KMS-11 (cell line): ENCODE measurements at regions not wholly inside any gene's neighbourhood (a gene's known extent, or its start where the extent isn't known, plus 50 kb on each side); places are given as distances from the start of the nearest gene placed in this dataset.

Experiments used
- H2AFZ ChIP-seq: fragments of 200-600 bp; sonication (generic); 2 replicates; pipeline ENCODE4 v1.6.1; 2016; ENCODE audit warnings: antibody characterized with exemption, mixed run types, low read depth
- H3K27ac ChIP-seq: fragments of 200-600 bp; sonication (generic); 2 replicates; pipeline ENCODE4 v1.6.1; 2016; ENCODE audit warnings: mild to moderate bottlenecking, mixed run types
- H3K27me3 ChIP-seq: fragments of 200-600 bp; sonication (generic); 2 replicates; pipeline ENCODE4 v1.6.1; 2017; ENCODE audit warnings: mild to moderate bottlenecking, low read depth, mixed run types, moderate library complexity; ENCODE audit not compliant: insufficient read depth
- H3K36me3 ChIP-seq: fragments of 200-600 bp; sonication (generic); 2 replicates; pipeline ENCODE4 v1.6.1; 2017; ENCODE audit warnings: mild to moderate bottlenecking, mixed run types; ENCODE audit not compliant: insufficient read depth
- H3K4me1 ChIP-seq: fragments of 200-600 bp; sonication (generic); 2 replicates; pipeline ENCODE4 v1.6.1; 2016; ENCODE audit warnings: mild to moderate bottlenecking, low read depth, mixed run types; ENCODE audit not compliant: poor library complexity, severe bottlenecking
- H3K4me2 ChIP-seq: fragments of 200-600 bp; sonication (generic); 2 replicates; pipeline ENCODE4 v1.7.0; 2016; ENCODE audit warnings: mild to moderate bottlenecking, mixed run types
- H3K4me3 ChIP-seq: fragments of 200-600 bp; sonication (generic); IDR thresholded peaks from 2 replicates; pipeline ENCODE4 v1.6.1; 2017; ENCODE audit warnings: low read depth, low read length, mixed read lengths; ENCODE audit not compliant: insufficient read depth
- H3K79me2 ChIP-seq: fragments of 200-600 bp; sonication (generic); 2 replicates; pipeline ENCODE4 v1.6.1; 2016; ENCODE audit warnings: low read depth, mixed run types; ENCODE audit not compliant: insufficient read depth
- H3K9ac ChIP-seq: fragments of 200-600 bp; sonication (generic); 2 replicates; pipeline ENCODE4 v1.6.1; 2016; ENCODE audit warnings: mild to moderate bottlenecking, mixed run types
- H4K20me1 ChIP-seq: fragments of 200-600 bp; sonication (generic); 2 replicates; pipeline ENCODE4 v1.6.1; 2016; ENCODE audit warnings: mild to moderate bottlenecking, mixed run types; ENCODE audit not compliant: insufficient read depth
- CTCF ChIP-seq: fragments of 200-600 bp; sonication (generic); conservative IDR thresholded peaks from 2 replicates; pipeline ENCODE4 v1.6.1; 2017; ENCODE audit warnings: low read depth, mild to moderate bottlenecking, antibody characterized with exemption, low read length, moderate library complexity, mixed read lengths

GRCh38 chr6:49329186-49329585 lies 133.9 kb downstream of the MMUT start:
- H3K27ac ChIP-seq, result no peak overlapping the region
- no peak overlapping the region for H3K4me2 ChIP-seq
- H4K20me1 ChIP-seq, result no peaks in the 10 kb centered on the region
- no peaks in the 10 kb centered on the region for H3K79me2 ChIP-seq
- H3K9ac ChIP-seq, result no peak overlapping the region
- H3K27me3 ChIP-seq, result no peaks in the 10 kb centered on the region
- no peak overlapping the region for H2AFZ ChIP-seq
- H3K4me3 ChIP-seq, result no peak overlapping the region
- H3K4me1 ChIP-seq, result no peaks in the 10 kb centered on the region
- no peak for TF ChIP-seq CTCF
- H3K36me3 ChIP-seq, result no peaks in the 10 kb centered on the region

GRCh38 chr6:49328051-49328744 lies 134.9 kb downstream of the MMUT start:
- H3K4me1 ChIP-seq, result no peaks in the 10 kb centered on the region
- no peak overlapping the region for H3K4me3 ChIP-seq
- H3K4me2 ChIP-seq, result no peak overlapping the region
- TF ChIP-seq CTCF, result no peak
- H3K36me3 ChIP-seq, result no peaks in the 10 kb centered on the region
- no peaks in the 10 kb centered on the region for H3K79me2 ChIP-seq
- no peak overlapping the region for H3K9ac ChIP-seq
- no peaks in the 10 kb centered on the region for H3K27me3 ChIP-seq
- no peak overlapping the region for H2AFZ ChIP-seq
- H3K27ac ChIP-seq, result no peak overlapping the region
- H4K20me1 ChIP-seq, result no peaks in the 10 kb centered on the region

- TF ChIP-seq CTCF, result no peak
- Histone ChIP-seq H3K4me2 (no peak overlapping the region), H3K36me3 (no peaks in the 10 kb centered on the region), H3K79me2 (no peaks in the 10 kb centered on the region), H2AFZ (no peak overlapping the region), H3K4me3 (no peak overlapping the region), H3K27ac (no peak overlapping the region), H3K9ac (no peak overlapping the region), H4K20me1 (no peaks in the 10 kb centered on the region), H3K27me3 (no peaks in the 10 kb centered on the region), H3K4me1 (no peaks in the 10 kb centered on the region)
Measured at GRCh38 chr6:49327571-49327970, 135.5 kb downstream of the MMUT start.

GRCh38 chr6:49327005-49327404 lies 136.0 kb downstream of the MMUT start:
- H3K4me2 ChIP-seq, result no peak overlapping the region
- no peak overlapping the region for H2AFZ ChIP-seq

More at GRCh38 chr6:49327005-49327404, 136.0 kb downstream of the MMUT start:
- no peaks in the 10 kb centered on the region for H3K36me3 ChIP-seq
- no peak overlapping the region for H3K4me3 ChIP-seq
- H4K20me1 ChIP-seq, result no peaks in the 10 kb centered on the region
- no peak overlapping the region for H3K9ac ChIP-seq
- H3K79me2 ChIP-seq, result no peaks in the 10 kb centered on the region
- no peaks in the 10 kb centered on the region for H3K27me3 ChIP-seq
- no peak overlapping the region for H3K27ac ChIP-seq
- TF ChIP-seq CTCF, result no peak
- no peaks in the 10 kb centered on the region for H3K4me1 ChIP-seq
